Astrocyte of the spinal cord (primary cell): ENCODE measurements at regions not wholly inside any gene's neighbourhood (a gene's known extent, or its start where the extent isn't known, plus 50 kb on each side); places are given as distances from the start of the nearest gene placed in this dataset.
"Not testable (repeated sequence)": the region's sequence is repeated elsewhere in the genome, so short reads cannot be mapped to it uniquely, and the experiment has no call there.

ENCODE experiments used
- DNase-seq: peaks from one replicate; pipeline ENCODE4 v3.0.0; 2011; ENCODE audit warnings: low read depth, low spot score
- H3K4me3 ChIP-seq: 2 replicates; pipeline ENCODE4 v1.5.1; 2011; ENCODE audit warnings: low read depth, mild to moderate bottlenecking, low read length, moderate library complexity
- in situ Hi-C: cut with HindIII; loops from 2 replicates; pipeline ENCODE4 v1.10.0; 2017; ENCODE audit warnings: low sequenced_read_pairs
- TF ChIP-seq, protein P1 (sequence below): IDR thresholded peaks from 2 replicates; pipeline ENCODE4 v1.5.1; 2012; ENCODE audit warnings: low read depth, mild to moderate bottlenecking, low read length, inconsistent platforms

GRCh38 chr4:159702200-159702599 lies 599.3 kb downstream of the RAPGEF2 start:
- no peak overlapping the region for H3K4me3 ChIP-seq
- in situ Hi-C loops = no loop called here
- no peak for DNase-seq
- TF ChIP-seq, protein P1, sequence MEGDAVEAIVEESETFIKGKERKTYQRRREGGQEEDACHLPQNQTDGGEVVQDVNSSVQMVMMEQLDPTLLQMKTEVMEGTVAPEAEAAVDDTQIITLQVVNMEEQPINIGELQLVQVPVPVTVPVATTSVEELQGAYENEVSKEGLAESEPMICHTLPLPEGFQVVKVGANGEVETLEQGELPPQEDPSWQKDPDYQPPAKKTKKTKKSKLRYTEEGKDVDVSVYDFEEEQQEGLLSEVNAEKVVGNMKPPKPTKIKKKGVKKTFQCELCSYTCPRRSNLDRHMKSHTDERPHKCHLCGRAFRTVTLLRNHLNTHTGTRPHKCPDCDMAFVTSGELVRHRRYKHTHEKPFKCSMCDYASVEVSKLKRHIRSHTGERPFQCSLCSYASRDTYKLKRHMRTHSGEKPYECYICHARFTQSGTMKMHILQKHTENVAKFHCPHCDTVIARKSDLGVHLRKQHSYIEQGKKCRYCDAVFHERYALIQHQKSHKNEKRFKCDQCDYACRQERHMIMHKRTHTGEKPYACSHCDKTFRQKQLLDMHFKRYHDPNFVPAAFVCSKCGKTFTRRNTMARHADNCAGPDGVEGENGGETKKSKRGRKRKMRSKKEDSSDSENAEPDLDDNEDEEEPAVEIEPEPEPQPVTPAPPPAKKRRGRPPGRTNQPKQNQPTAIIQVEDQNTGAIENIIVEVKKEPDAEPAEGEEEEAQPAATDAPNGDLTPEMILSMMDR = no peak

- H3K4me3 ChIP-seq = no peak overlapping the region
- no peak for DNase-seq
- in situ Hi-C loops = no loop called here
- TF ChIP-seq, protein P1 = no peak
These were observed 602.5 kb downstream of the RAPGEF2 start for GRCh38 chr4:159705334-159705733.

DNA sequence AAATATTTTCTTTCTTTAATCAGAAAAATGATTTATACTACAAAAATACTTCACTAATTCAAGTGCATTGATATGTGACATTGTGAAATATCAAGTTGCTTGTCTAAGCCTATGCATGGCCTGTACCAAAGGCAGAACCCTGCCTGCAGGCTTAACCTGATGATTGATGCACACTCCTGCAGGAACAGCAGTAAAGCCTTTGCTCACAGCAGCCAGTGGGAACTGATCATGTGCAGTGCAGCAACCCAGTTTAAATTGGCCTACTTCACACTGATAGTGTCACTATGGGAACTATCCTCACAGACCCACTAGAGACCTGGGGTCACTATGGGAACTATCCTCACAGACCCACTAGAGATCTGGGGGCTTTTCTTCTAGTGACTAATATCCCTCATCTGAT lies 603.8 kb downstream of the RAPGEF2 start:
- no peak for DNase-seq
- in situ Hi-C loops = no loop called here
- TF ChIP-seq, protein P1 = no peak
- H3K4me3 ChIP-seq = no peak overlapping the region

DNA sequence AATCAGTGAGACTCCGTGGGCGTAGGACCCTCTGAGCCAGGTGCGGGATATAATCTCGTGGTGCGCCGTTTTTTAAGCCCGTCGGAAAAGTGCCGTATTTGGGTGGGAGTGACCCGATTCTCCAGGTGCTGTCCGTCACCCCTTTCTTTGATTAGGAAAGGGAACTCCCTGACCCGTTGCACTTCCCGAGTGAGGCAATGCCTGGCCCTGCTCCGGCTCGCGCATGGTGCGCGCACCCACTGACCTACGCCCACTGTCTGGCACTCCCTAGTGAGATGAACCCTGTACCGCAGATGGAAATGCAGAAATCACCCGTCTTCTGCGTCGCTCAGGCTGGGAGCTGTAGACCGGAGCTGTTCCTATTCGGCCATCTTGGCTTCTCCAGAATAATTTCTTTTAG lies 612.3 kb downstream of the RAPGEF2 start:
- in situ Hi-C loops, DNase-seq, H3K4me3 ChIP-seq: not testable (repeated sequence)

GRCh38 chr4:159719531-159719930 lies 616.7 kb downstream of the RAPGEF2 start:
- TF ChIP-seq, protein P1 = no peak
- DNase-seq = peak; percentile 16
- H3K4me3 ChIP-seq = no peak overlapping the region
- in situ Hi-C loops = no loop called here

GRCh38 chr4:159722052-159722451 lies 619.2 kb downstream of the RAPGEF2 start:
- no peak for DNase-seq
- in situ Hi-C loops = no loop called here
- H3K4me3 ChIP-seq = no peak overlapping the region
- TF ChIP-seq, protein P1 = no peak

- TF ChIP-seq, protein P1 = no peak
- H3K4me3 ChIP-seq = no peak overlapping the region
- DNase-seq = no peak
- in situ Hi-C loops = no loop called here
These were observed 620.0 kb downstream of the RAPGEF2 start for GRCh38 chr4:159722918-159723317.
